AG10803 (cell line): ENCODE measurements at regions not wholly inside any gene's neighbourhood (a gene's known extent, or its start where the extent isn't known, plus 50 kb on each side); places are given as distances from the start of the nearest gene placed in this dataset.
"Not testable (repeated sequence)": the region's sequence is repeated elsewhere in the genome, so short reads cannot be mapped to it uniquely, and the experiment has no call there.

ENCODE experiments used
- DNase-seq: peaks from one replicate; pipeline ENCODE4 v3.0.0; 2010; ENCODE audit warnings: low read depth
- H3K4me3 ChIP-seq: 2 replicates; pipeline ENCODE4 v1.5.1; 2011; ENCODE audit warnings: mild to moderate bottlenecking, low read length, control low read depth
- CTCF ChIP-seq: conservative IDR thresholded peaks from 2 replicates; pipeline ENCODE4 v1.5.1; 2011; ENCODE audit warnings: mild to moderate bottlenecking, low read length, control low read depth, inconsistent platforms

DNA sequence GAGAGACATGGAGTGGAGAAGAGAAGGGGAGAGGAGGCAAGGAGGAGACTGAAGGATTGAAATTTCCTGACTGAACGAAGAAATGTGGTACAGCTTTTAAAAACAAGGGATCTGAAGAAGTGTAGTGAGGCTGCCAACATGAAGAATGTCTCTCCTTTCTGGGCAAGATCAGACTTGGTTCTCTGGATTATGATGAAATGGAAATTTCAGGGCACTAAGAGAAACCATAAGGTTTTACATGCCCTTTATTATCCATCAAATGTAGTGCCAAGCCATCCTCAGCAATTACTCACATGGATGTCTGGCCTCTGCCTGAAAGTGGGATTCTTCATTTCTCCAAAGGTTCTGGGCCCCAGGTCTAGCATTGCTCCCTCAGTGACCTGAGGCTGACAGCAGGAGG is 77.6 kb upstream of the CCDC80 start:
- TF ChIP-seq CTCF, result no peak
- no peak for DNase-seq
- no peak overlapping the region for H3K4me3 ChIP-seq

DNA sequence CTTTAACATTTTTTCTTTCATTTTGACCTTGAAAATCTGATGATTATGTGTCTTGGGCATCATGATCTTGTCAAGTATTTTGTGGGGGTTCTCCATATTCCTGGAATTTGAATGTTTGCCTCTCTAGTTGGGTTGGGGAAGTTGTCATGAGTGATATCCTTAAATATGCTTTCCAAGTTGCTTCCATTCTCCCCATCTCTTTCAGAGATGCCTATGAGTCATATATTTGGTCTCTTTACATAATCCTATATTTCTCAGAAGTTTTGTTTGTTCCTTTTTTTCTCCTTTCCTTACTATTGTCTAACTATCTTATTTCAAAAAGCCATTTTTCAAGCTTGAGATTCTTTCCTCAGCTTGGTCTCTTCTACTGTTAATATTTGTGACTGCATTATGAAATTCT is 69.0 kb upstream of the CCDC80 start:
- H3K4me3 ChIP-seq, result no peak overlapping the region
- no peak for TF ChIP-seq CTCF
- DNase-seq, result no peak

DNA sequence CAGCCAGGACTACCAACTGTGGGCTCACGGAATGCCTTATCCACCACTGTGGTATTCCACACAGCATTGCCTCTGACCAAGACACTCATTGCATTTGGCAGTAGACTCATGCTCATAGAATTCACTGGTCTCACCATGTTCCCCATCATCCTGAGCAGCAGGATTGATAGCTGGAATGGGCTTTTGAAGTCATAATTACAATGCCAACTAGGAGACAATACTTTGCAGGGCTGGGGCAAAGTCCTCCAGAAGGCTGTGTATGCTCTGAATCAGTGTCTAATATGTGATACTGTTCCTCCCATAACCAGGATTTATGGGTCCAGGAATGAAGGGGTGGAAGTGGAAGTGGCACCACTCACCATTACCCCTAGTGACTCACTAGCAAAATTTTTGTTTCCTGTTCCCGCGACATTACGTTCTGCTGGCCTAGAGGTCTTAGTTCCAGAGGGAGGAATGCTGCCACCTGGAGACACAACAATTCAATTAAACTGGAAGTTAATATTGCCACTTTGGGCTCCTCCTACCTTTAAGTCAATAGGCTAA is 58.6 kb upstream of the CCDC80 start:
- DNase-seq, result peak; percentile 88
- H3K4me3 ChIP-seq, result no peak overlapping the region
- TF ChIP-seq CTCF, result peak; percentile 23; the same call in 1 of the 2 replicates

GRCh38 chr3:112698442-112698841 is 57.5 kb upstream of the CCDC80 start:
- H3K4me3 ChIP-seq, DNase-seq: not testable (repeated sequence)

DNA sequence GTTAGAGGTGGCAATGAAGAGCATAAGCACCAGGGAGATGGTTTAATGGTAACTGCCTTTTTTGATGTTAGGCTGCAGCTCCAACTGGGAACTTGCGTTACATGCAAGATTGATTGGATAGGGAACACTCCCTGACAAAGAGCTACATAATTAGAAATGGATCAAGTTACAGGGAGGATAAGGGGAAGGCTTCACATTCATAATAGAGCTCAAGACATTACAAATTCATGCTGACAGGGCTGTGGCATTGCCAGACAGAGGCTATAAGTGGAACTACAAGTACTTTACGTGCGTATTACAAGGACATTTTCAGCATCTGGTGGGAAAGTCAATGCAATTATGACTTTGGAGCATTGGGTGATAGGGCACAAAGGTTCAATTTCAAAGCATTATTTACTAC is 55.3 kb upstream of the CCDC80 start:
- not testable (repeated sequence) for H3K4me3 ChIP-seq, DNase-seq

DNA sequence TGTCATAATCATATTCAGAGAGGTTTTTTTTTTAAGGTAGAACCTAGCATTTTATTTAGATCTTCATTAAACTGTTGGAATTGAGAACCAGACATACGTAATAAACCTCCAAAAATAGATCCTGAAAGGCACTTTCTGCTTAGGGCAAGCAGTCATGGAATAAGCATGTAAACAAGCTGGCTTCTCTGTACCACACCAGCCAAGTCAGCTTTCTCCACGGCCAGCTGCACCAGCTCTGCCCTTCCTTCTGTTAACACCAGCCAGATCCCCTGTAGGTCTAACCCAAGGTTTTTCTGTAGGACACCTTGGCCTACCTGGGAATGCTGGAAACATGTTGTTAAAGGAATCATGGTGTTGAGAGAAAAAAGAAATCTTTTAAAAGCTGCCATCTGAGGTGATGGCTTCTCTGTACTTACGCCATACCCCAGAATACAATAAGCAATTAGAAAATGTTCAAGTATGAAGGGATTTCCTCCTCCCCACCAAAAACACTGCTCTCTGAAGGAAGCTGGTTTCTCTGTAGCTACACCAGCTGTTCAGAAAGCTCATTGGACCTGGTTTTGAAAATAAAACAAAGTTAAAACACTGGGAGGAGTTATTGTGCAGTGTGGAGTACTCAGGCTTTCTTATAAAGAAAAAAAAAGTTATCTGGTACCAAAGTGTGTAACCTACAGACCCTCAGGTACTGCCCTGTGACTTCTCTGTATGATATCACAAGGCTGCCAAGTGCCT is 54.6 kb upstream of the CCDC80 start:
- TF ChIP-seq CTCF, result peak; percentile 40
- DNase-seq, result peak; percentile 61
- not testable (repeated sequence) for H3K4me3 ChIP-seq

DNA sequence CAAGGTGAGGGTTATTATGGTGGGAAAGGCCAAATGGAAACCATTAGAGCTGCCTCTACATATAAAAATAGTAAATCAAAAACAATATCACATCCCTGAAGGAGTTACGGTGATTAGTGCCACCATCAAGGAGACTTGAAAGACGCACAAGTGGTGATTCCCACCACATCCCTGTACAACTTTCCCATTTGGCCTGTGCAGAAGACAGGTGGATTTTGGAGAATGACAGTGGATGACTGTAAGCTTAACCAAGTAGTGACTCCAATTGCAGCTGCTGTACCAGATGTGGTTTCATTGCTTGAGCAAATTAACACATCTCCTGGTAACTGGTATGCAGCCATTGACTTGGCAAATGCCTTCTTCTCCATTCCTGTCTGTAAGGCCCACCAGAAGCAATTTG is 54.0 kb upstream of the CCDC80 start:
- not testable (repeated sequence) for H3K4me3 ChIP-seq
- peak; percentile 26 for DNase-seq

DNA sequence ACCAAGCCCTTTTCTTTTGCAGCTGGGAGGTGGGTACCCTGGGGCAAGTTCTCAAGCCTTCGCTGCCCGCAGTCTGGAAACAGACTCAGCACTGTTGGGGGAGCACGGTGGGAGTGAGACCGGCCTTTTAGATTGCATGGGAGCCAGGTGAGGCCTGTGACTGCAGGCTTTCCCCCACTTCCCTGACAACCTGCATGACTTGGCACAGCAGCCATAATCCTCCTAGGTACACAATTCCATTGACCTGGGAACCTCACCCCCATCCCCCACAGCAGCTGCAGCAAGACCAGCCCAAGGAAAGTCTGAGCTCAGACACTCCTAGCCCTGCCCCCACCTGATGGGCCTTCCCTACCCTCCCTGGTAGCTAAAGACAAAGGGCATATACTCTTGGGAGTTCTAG is 52.2 kb upstream of the CCDC80 start:
- TF ChIP-seq CTCF, result no peak
- no peak for DNase-seq
- H3K4me3 ChIP-seq, result no peak overlapping the region
